NOMO-1 treated with dmso at 0.1 percent for 144 hours (cell line): ENCODE measurements at regions not wholly inside any gene's neighbourhood (a gene's known extent, or its start where the extent isn't known, plus 50 kb on each side); places are given as distances from the start of the nearest gene placed in this dataset.

ENCODE experiments used
- DNase-seq: peaks from one replicate; lab custom pipeline; 2025; ENCODE audit not compliant: unreplicated experiment; lab: John Stamatoyannopoulos, UW

GRCh38 chr5:18977880-18978279 lies 1010.1 kb downstream of the CDH18 start:
- no peak for DNase-seq

- DNase-seq, result no peak
Observed at GRCh38 chr5:18984559-18985080, 1003.4 kb downstream of the CDH18 start.

- DNase-seq, result no peak
Observed at GRCh38 chr5:18985171-18985758, 1002.7 kb downstream of the CDH18 start.

GRCh38 chr5:18987101-18987500 lies 1000.9 kb downstream of the CDH18 start:
- DNase-seq, result no peak

- no peak for DNase-seq
Observed at GRCh38 chr5:18990852-18991251, 997.1 kb downstream of the CDH18 start.

- DNase-seq, result no peak
Observed at GRCh38 chr5:18992264-18992663, 995.7 kb downstream of the CDH18 start.

- DNase-seq, result no peak
Observed at GRCh38 chr5:18999478-18999877, 988.5 kb downstream of the CDH18 start.

GRCh38 chr5:19001054-19001453 lies 986.9 kb downstream of the CDH18 start:
- no peak for DNase-seq

- DNase-seq, result no peak
Observed at GRCh38 chr5:19001539-19001938, 986.5 kb downstream of the CDH18 start.

- DNase-seq, result no peak
Observed at GRCh38 chr5:19002111-19002510, 985.9 kb downstream of the CDH18 start.

GRCh38 chr5:19018822-19019221 lies 969.2 kb downstream of the CDH18 start:
- DNase-seq, result no peak

GRCh38 chr5:19031491-19031890 lies 956.5 kb downstream of the CDH18 start:
- DNase-seq, result no peak

GRCh38 chr5:19035816-19036215 lies 952.2 kb downstream of the CDH18 start:
- no peak for DNase-seq

GRCh38 chr5:19042106-19042505 lies 945.9 kb downstream of the CDH18 start:
- DNase-seq, result no peak

GRCh38 chr5:19044311-19044710 lies 943.7 kb downstream of the CDH18 start:
- DNase-seq, result no peak

GRCh38 chr5:19044931-19045695 lies 942.9 kb downstream of the CDH18 start:
- no peak for DNase-seq

- no peak for DNase-seq
Observed at GRCh38 chr5:19047277-19047676, 940.7 kb downstream of the CDH18 start.

GRCh38 chr5:19048726-19049125 lies 939.3 kb downstream of the CDH18 start:
- no peak for DNase-seq

- no peak for DNase-seq
Observed at GRCh38 chr5:19058216-19058615, 929.8 kb downstream of the CDH18 start.

- DNase-seq, result no peak
Observed at GRCh38 chr5:19064094-19064493, 923.9 kb downstream of the CDH18 start.

- no peak for DNase-seq
Observed at GRCh38 chr5:19067741-19068140, 920.3 kb downstream of the CDH18 start.

GRCh38 chr5:19098434-19098833 lies 889.6 kb downstream of the CDH18 start:
- DNase-seq, result no peak

- DNase-seq, result no peak
Observed at GRCh38 chr5:19099195-19099594, 888.8 kb downstream of the CDH18 start.
